MM.1S (cell line): ENCODE measurements at regions not wholly inside any gene's neighbourhood (a gene's known extent, or its start where the extent isn't known, plus 50 kb on each side); places are given as distances from the start of the nearest gene placed in this dataset.

Source experiments
- DNase-seq: peaks from one replicate; pipeline ENCODE4 v3.0.0-alpha.2; 2015
- H2AFZ ChIP-seq: fragments of 300-600 bp; sonication (generic); 2 replicates; pipeline ENCODE4 v1.6.0; 2016; ENCODE audit warnings: antibody characterized with exemption, low read length
- H3F3A ChIP-seq: fragments of 300-600 bp; sonication (generic); 2 replicates; pipeline ENCODE4 v1.6.1; 2016; ENCODE audit warnings: mild to moderate bottlenecking, antibody characterized with exemption, low read length, moderate library complexity, mixed read lengths; ENCODE audit not compliant: insufficient read depth
- H3K27ac ChIP-seq: fragments of 300-600 bp; sonication (generic); 2 replicates; pipeline ENCODE4 v1.5.1; 2016; ENCODE audit warnings: mild to moderate bottlenecking, low read length
- H3K27me3 ChIP-seq: fragments of 300-600 bp; sonication (generic); replicated peaks from 2 replicates; pipeline ENCODE4 v1.6.0; 2016; ENCODE audit warnings: low read length; ENCODE audit not compliant: insufficient read depth
- H3K36me3 ChIP-seq: fragments of 300-600 bp; sonication (generic); replicated peaks from 2 replicates; pipeline ENCODE4 v1.6.1; 2016; ENCODE audit warnings: mild to moderate bottlenecking, low read length, mixed read lengths; ENCODE audit not compliant: insufficient read depth
- H3K4me1 ChIP-seq: fragments of 300-600 bp; sonication (generic); 2 replicates; pipeline ENCODE4 v1.6.1; 2016; ENCODE audit warnings: low read length, mixed read lengths
- H3K4me2 ChIP-seq: fragments of 300-600 bp; sonication (generic); 2 replicates; pipeline ENCODE4 v1.6.0; 2016; ENCODE audit warnings: low read depth, low read length
- H3K4me3 ChIP-seq: fragments of 300-600 bp; sonication (generic); 2 replicates; pipeline ENCODE4 v1.5.1; 2016; ENCODE audit warnings: low read length, mixed read lengths
- H3K79me2 ChIP-seq: fragments of 300-600 bp; sonication (generic); 2 replicates; pipeline ENCODE4 v1.6.1; 2016; ENCODE audit warnings: mixed run types, low read length, mixed read lengths
- H3K9ac ChIP-seq: fragments of 300-600 bp; sonication (generic); 2 replicates; pipeline ENCODE4 v1.6.1; 2016; ENCODE audit warnings: low read length, mixed read lengths
- H3K9me2 ChIP-seq: fragments of 300-600 bp; sonication (generic); replicated peaks from 2 replicates; pipeline ENCODE4 v1.6.1; 2016; ENCODE audit warnings: mild to moderate bottlenecking, low read length, mixed read lengths; ENCODE audit not compliant: insufficient read depth
- H3K9me3 ChIP-seq: fragments of 300-600 bp; sonication (generic); replicated peaks from 2 replicates; pipeline ENCODE4 v1.6.1; 2016; ENCODE audit warnings: mild to moderate bottlenecking, low read length, mixed read lengths; ENCODE audit not compliant: insufficient read depth
- H4K20me1 ChIP-seq: fragments of 300-600 bp; sonication (generic); 2 replicates; pipeline ENCODE4 v1.6.1; 2016; ENCODE audit warnings: mild to moderate bottlenecking, low read length, moderate library complexity, mixed read lengths; ENCODE audit not compliant: insufficient read depth
- CTCF ChIP-seq: fragments of 300-600 bp; sonication (generic); IDR thresholded peaks from 2 replicates; pipeline ENCODE4 v1.5.1; 2016; ENCODE audit warnings: antibody characterized with exemption, low read length, mixed read lengths
- EZH2 ChIP-seq: fragments of 300-600 bp; sonication (generic); optimal IDR thresholded peaks from 2 replicates; pipeline ENCODE3; 2017; ENCODE audit warnings: low read depth, mild to moderate bottlenecking, antibody characterized with exemption, low read length, mixed read lengths
- EZH2phosphoT487 ChIP-seq: fragments of 300-600 bp; sonication (generic); IDR thresholded peaks from 2 replicates; pipeline ENCODE4 v1.6.1; 2018; ENCODE audit warnings: antibody characterized with exemption, low read length

DNA sequence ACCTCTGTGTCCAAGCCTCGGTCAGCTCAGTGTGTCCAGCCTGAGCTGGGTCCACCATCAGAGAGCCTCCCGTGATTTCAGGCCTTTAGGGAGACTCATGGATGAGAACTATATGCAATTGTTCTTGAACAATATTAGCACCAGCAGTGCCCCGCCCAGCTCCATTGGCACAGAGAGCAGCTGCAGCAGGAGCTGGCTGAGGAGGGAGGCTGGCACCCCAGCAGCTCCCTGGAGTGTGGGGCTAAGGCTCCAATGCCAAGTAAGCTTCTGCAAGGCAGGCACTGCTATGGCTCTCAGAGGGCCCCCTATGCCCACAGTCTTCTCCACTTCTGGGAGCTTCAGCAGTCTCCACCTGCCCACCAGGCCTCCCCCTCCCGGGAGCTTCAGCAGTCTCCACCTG, 593.3 kb downstream of the MATN1 start:
- Histone ChIP-seq H3K9ac (no peak overlapping the region), H3K36me3 (no peaks in the 10 kb centered on the region), H3K4me2 (no peak overlapping the region), H3K27ac (no peak overlapping the region), H3K79me2 (no peaks in the 10 kb centered on the region), H3K4me1 (no peaks in the 10 kb centered on the region), H2AFZ (no peak overlapping the region), H3K9me3 (no peaks in the 10 kb centered on the region), H4K20me1 (no peaks in the 10 kb centered on the region), H3F3A (no peaks in the 10 kb centered on the region), H3K27me3 (peaks cover 61% of the 10 kb centered on the region), H3K4me3 (no peak overlapping the region), H3K9me2 (no peaks in the 10 kb centered on the region)
- TF ChIP-seq EZH2 (no peak), CTCF (no peak), EZH2phosphoT487 (no peak)
- DNase-seq, result no peak

DNA sequence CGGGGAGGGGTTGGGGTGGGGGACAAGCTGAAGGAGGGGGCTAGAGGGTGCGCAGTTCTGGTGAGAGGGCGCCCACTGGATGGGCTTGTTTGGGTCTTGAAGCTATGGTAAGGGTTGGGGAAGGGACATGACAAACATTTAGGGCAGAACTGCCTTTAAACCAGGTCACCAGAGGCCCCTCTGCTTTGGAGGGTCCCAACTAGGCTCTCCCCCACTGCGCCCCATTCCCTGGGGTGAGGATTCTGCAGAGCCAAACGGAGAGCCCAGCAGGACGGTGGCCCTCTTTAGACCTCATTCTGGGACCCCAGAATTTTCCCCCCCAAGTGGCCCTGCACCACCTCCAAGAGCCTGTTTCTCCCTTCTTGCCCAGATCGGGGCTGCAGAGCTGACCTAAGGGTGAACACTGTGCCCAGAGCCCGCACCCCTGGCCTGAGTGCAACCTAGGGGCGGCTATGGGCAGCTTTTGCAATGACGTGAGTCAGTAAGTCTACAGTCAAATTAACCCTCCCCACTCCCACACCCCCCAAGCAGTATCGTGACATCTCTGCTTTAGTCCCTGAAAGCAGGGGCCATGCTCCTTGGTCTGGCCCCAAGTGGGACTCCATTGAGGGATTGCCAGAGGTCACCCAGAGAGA, 593.8 kb downstream of the MATN1 start:
- peaks cover 55% of the 10 kb centered on the region for H3K27me3 ChIP-seq
- TF ChIP-seq CTCF, result no peak
- no peak for TF ChIP-seq EZH2
- no peak overlapping the region for H3K27ac ChIP-seq
- no peak overlapping the region for H3K9ac ChIP-seq
- H3K36me3 ChIP-seq, result no peaks in the 10 kb centered on the region
- H3K4me3 ChIP-seq, result no peak overlapping the region
- H3K9me2 ChIP-seq, result no peaks in the 10 kb centered on the region
- no peaks in the 10 kb centered on the region for H3K4me1 ChIP-seq
- H3K9me3 ChIP-seq, result no peaks in the 10 kb centered on the region
- H3K4me2 ChIP-seq, result no peak overlapping the region
- no peaks in the 10 kb centered on the region for H3K79me2 ChIP-seq
- H4K20me1 ChIP-seq, result no peaks in the 10 kb centered on the region
- no peak for DNase-seq
- H3F3A ChIP-seq, result no peaks in the 10 kb centered on the region
- no peak overlapping the region for H2AFZ ChIP-seq

DNA sequence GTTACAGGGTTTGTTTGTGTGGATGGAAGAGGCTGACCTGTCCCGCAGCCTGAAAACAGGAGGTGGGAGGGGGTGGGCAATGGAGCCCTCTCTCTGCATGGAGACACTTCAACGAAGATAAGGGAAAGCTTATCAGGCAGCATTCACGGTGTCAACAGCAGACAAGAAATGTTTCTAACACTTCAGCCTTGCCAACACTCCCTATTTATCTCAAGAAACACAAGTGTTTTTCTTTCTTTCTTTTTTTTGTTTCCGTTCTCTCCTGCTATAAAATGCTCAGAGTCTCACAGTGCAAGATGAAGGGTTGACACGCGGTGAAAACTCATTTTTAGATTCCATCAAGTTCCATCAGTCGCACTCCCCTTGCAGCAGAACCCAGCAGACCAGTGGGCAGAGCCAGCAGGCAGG, 594.4 kb downstream of the MATN1 start:
- Histone ChIP-seq H3K4me3 (no peak overlapping the region), H2AFZ (no peak overlapping the region), H3K36me3 (no peaks in the 10 kb centered on the region), H4K20me1 (no peaks in the 10 kb centered on the region), H3K9ac (no peak overlapping the region), H3K4me2 (no peak overlapping the region), H3K9me3 (no peaks in the 10 kb centered on the region), H3K27ac (no peak overlapping the region), H3K79me2 (no peaks in the 10 kb centered on the region), H3F3A (no peaks in the 10 kb centered on the region), H3K9me2 (no peaks in the 10 kb centered on the region), H3K4me1 (no peaks in the 10 kb centered on the region), H3K27me3 (peaks cover 52% of the 10 kb centered on the region)
- TF ChIP-seq EZH2phosphoT487, result no peak
- TF ChIP-seq EZH2, result no peak
- no peak for TF ChIP-seq CTCF
- DNase-seq, result no peak
